K562 (cell line): ENCODE measurements at regions not wholly inside any gene's neighbourhood (a gene's known extent, or its start where the extent isn't known, plus 50 kb on each side); places are given as distances from the start of the nearest gene placed in this dataset.

Source experiments
- ATAC-seq: fragments of 200-7000 bp; cut with Tn5 transposase; 3 replicates; pipeline ENCODE4 v1.9.1; 2020; ENCODE audit warnings: moderate library complexity
- BruUV-seq: library from RNA; stranded (reverse); fragments of 400-500 nt; replicated peaks from 2 replicates; lab custom pipeline; 2021; lab: Mats Ljungman, UMichigan
- CTCF ChIA-PET: fragments of 300-600 bp; formaldehyde crosslinking; extraction: SDS; loops from one replicate; lab custom pipeline; 2021; ENCODE audit warnings: low intra/inter-chr PET ratio; lab: Yijun Ruan, JAX
- POLR2A ChIA-PET: fragments of 300-600, 350-650 bp; sonication (Branson Sonifier 250); formaldehyde crosslinking; extraction: SDS; loops from one replicate; lab custom pipeline; 2021; ENCODE audit warnings: antibody characterized with exemption, inconsistent platforms; lab: Yijun Ruan, JAX
- DNase-seq, 4 experiments: peaks; one replicate each; pipeline versions ENCODE4 v3.0.0 to v3.0.0-alpha.2; 2011 to 2018; ENCODE audit warnings: low spot score in 3 of 4, mixed read lengths in 3 of 4; ENCODE audit errors: extremely low read depth in 1 of 4
- FAIRE-seq: peaks from 2 replicates; lab custom pipeline; 2011; peaks lifted over from hg19 to GRCh38; lab: Jason Lieb, UNC
- H2AFZ ChIP-seq: 2 replicates; pipeline ENCODE4 v1.6.0; 2011; ENCODE audit warnings: low read depth, low read length, control low read depth, inconsistent platforms
- H3K27ac ChIP-seq: fragments of 200-600 bp; 3 replicates; pipeline ENCODE4 v1.8.0; 2011; ENCODE audit warnings: low read depth, mild to moderate bottlenecking, control low read depth, inconsistent platforms, low read length, moderate library complexity, mixed read lengths; ENCODE audit errors: extremely low read depth
- H3K27me3 ChIP-seq, 2 experiments: fragments of 300-600 bp in 1 of 2; 2 replicates in 1 of 2; 3 replicates in 1 of 2; pipeline versions ENCODE4 v1.6.0 to v1.8.0; 2011; ENCODE audit warnings: inconsistent platforms in 2 of 2, low read length in 2 of 2, mild to moderate bottlenecking in 1 of 2, mixed read lengths in 1 of 2, moderate library complexity in 1 of 2; ENCODE audit not compliant: control insufficient read depth in 2 of 2, insufficient read depth in 2 of 2
- H3K36me3 ChIP-seq: fragments of 300-600 bp; 3 replicates; pipeline ENCODE4 v1.8.0; 2011; ENCODE audit warnings: mild to moderate bottlenecking, low read length, inconsistent platforms; ENCODE audit not compliant: control insufficient read depth, insufficient read depth
- H3K4me1 ChIP-seq, 2 experiments: fragments of 200-600 bp in 1 of 2; replicated peaks in 1 of 2; 2 replicates in 1 of 2; 3 replicates in 1 of 2; pipeline versions ENCODE4 v1.5.1 to v1.8.0; 2011; ENCODE audit warnings: inconsistent platforms in 2 of 2, low read length in 2 of 2, mild to moderate bottlenecking in 1 of 2, mixed read lengths in 1 of 2, moderate library complexity in 1 of 2; ENCODE audit not compliant: control insufficient read depth in 2 of 2, insufficient read depth in 2 of 2
- H3K4me2 ChIP-seq: 2 replicates; pipeline ENCODE4 v1.6.1; 2011; ENCODE audit warnings: low read length, control low read depth, inconsistent platforms, mixed read lengths; ENCODE audit not compliant: insufficient read depth
- H3K4me3 ChIP-seq: fragments of 200-600 bp; sonication (generic), shearing (Covaris generic); 2 replicates; pipeline ENCODE4 v1.5.1; 2016; ENCODE audit warnings: control low read depth, inconsistent platforms
- H3K79me2 ChIP-seq: fragments of 200-600 bp; 3 replicates; pipeline ENCODE4 v1.8.0; 2011; ENCODE audit warnings: low read length, inconsistent platforms; ENCODE audit not compliant: control insufficient read depth, insufficient read depth
- H3K9ac ChIP-seq, 2 experiments: 2 replicates each; pipeline versions ENCODE4 v1.6.0 to v1.6.1; 2011; ENCODE audit warnings: low read depth in 2 of 2, low read length in 2 of 2, control low read depth in 1 of 2, inconsistent platforms in 1 of 2, mild to moderate bottlenecking in 1 of 2, mixed read lengths in 1 of 2; ENCODE audit not compliant: insufficient read depth in 1 of 2
- H3K9me1 ChIP-seq: one replicate; pipeline ENCODE4 v1.6.0; 2011; ENCODE audit warnings: inconsistent platforms, mild to moderate bottlenecking, low read length, moderate library complexity; ENCODE audit not compliant: control insufficient read depth, insufficient read depth
- H3K9me3 ChIP-seq: replicated peaks from 2 replicates; pipeline ENCODE4 v1.5.1; 2011; ENCODE audit warnings: low read depth, low read length, inconsistent platforms; ENCODE audit not compliant: control insufficient read depth, insufficient read depth
- H4K20me1 ChIP-seq: replicated peaks from 2 replicates; pipeline ENCODE4 v1.6.1; 2011; ENCODE audit warnings: low read length, inconsistent platforms, mixed read lengths; ENCODE audit not compliant: control insufficient read depth, insufficient read depth
- BACH1 ChIP-seq: fragments of 200-800 bp; sonication (Bioruptor generic); IDR thresholded peaks from 2 replicates; pipeline ENCODE4 v1.6.1; 2016; ENCODE audit warnings: missing genetic modification characterization, missing compliant biosample characterization
- ELF1 ChIP-seq: fragments of 200-800 bp; sonication (Bioruptor generic); IDR thresholded peaks from 2 replicates; pipeline ENCODE4 v1.6.1; 2016; ENCODE audit warnings: missing genetic modification characterization, missing compliant biosample characterization
- ETV5 ChIP-seq: sonication (generic); formaldehyde crosslinking; IDR thresholded peaks from 2 replicates; pipeline ENCODE4 v1.4.0; 2020; ENCODE audit warnings: low read depth, mild to moderate bottlenecking, missing genetic modification reagents
- HBP1 ChIP-seq: fragments of 450-650 bp; formaldehyde crosslinking; IDR thresholded peaks from 2 replicates; pipeline ENCODE4 v1.4.0; 2022; ENCODE audit warnings: missing genetic modification characterization
- KHSRP ChIP-seq: fragments of 450-650 bp; IDR thresholded peaks from 2 replicates; pipeline ENCODE4 v1.6.1; 2017
- PRMT5 ChIP-seq: sonication (generic); formaldehyde crosslinking; IDR thresholded peaks from 2 replicates; pipeline ENCODE4 v1.5.0; 2020; ENCODE audit warnings: missing genetic modification reagents
- SRSF3 ChIP-seq: fragments of 200-400 bp; formaldehyde crosslinking; IDR thresholded peaks from 2 replicates; pipeline ENCODE4 v1.6.1; 2016; ENCODE audit warnings: mild to moderate bottlenecking, low read length, moderate library complexity; ENCODE audit not compliant: insufficient read depth
- THRAP3 ChIP-seq: fragments of 450-650 bp; IDR thresholded peaks from 2 replicates; pipeline ENCODE4 v1.6.1; 2016; ENCODE audit warnings: mild to moderate bottlenecking, inconsistent platforms, borderline replicate concordance
- ZNF165 ChIP-seq: fragments of 250-450 bp; sonication (Bioruptor Pico); IDR thresholded peaks from 2 replicates; pipeline ENCODE4 v1.4.0; 2020; ENCODE audit warnings: borderline replicate concordance
- ZNF282 ChIP-seq: sonication (generic); formaldehyde crosslinking; IDR thresholded peaks from 2 replicates; pipeline ENCODE4 v1.8.1; 2023; ENCODE audit warnings: missing genetic modification reagents
- WGBS: fragments of 100-300 bp; shearing (Covaris generic); methylation state at CpG from one replicate; pipeline ENCODE4 v1.1.6; 2016; ENCODE audit warnings: low coverage, mixed read lengths; ENCODE audit not compliant: insufficient coverage; ENCODE audit errors: missing lambda C conversion rate; 5-methylcytosine and 5-hydroxymethylcytosine counted together
- in situ Hi-C: fragments of 300-500 bp; cut with MboI; formaldehyde crosslinking; loops from 4 replicates; pipeline ENCODE4 v1.15.0; 2018; ENCODE audit warnings: inconsistent platforms, mixed read lengths
- intact Hi-C: fragments of 100-400 bp; cut with micrococcal nuclease; formaldehyde crosslinking; loops from 2 replicates; pipeline ENCODE4 v1.14.2; 2022
- TF ChIP-seq, protein P1 (sequence below): sonication (generic); formaldehyde crosslinking; IDR thresholded peaks from 2 replicates; pipeline ENCODE4 v1.8.1; 2023; ENCODE audit warnings: mild to moderate bottlenecking, missing genetic modification reagents

DNA sequence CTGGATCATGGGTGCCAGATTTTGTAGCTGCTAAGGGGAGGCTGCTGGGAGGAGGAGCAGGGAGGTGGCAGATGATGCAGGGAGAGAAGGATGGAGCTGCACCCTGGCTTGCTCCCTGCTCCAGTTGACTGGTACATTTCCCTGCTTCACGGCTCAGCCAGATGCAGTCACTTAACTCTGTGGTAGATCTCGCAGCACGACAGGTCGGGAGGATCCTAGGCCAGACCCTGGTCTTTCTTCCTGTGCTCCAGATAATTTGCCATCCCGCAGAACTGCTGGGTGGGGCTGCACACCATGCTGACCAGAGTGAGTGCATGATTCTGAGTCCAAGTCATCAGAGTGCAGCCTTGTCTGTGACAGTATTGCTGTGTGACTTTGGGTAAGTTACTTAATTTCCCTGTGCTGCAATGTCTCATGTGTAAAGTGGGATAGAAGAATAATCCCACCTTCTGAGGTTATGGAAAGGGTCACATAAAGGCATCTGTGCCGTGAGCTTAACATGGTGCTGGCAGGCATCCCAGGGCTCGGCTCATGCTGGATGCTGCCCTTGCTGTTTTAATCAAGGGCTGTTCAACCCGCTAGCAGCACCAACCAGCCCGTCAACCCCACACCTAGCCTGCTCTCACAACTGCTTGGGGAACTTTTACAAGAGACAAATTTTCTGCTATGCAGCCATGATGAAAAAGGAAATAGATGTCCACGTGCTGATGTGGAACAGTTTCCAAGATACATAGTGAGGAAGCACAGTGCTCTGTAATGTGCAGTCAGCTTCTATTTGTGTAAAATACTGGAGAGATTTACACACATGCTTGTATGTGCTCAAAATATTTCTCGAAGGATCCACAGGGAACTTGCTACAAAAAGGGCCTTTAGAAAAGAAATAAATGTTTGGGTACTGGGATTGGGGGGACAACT, 257.9 kb downstream of the CDH26 start:
- TF ChIP-seq THRAP3 (no peak), ZNF282 (CRISPR knock-in tag) (no peak)
- no TSS peak for BruUV-seq
- intact Hi-C loops, result loop anchor here (10.0 kb wide), 1 partner anchor 1009 kb away; no protein-coding TSS in a partner anchor
- Histone ChIP-seq H4K20me1 (no peaks in the 10 kb centered on the region), H3K79me2 (no peaks in the 10 kb centered on the region), H3K27me3 (peaks cover 0 to 12% of the 10 kb centered on the region in 2 experiments; a peak in 1 of 5 replicates), H3K4me3 (no peak overlapping the region), H2AFZ (no peak overlapping the region), H3K9me1 (no peaks in the 10 kb centered on the region), H3K4me1 (no peaks in the 10 kb centered on the region), H3K36me3 (no peaks in the 10 kb centered on the region), H3K9ac (no peak overlapping the region), H3K9me3 (no peaks in the 10 kb centered on the region), H3K4me2 (no peak overlapping the region), H3K27ac (no peak overlapping the region)
- DNase-seq, result no peak
- POLR2A ChIA-PET, result interaction anchor here (0.6 kb wide), 1 partner anchor 345 kb away, joined by 3 read pairs; no protein-coding TSS in a partner anchor
- ATAC-seq, result no peak
- FAIRE-seq, result no peak
- under 1% methylated on average over 11 of the region's 11 CpGs for WGBS
- in situ Hi-C loops, result loop anchor here (25.0 kb wide), 1 partner anchor 1671 kb away; no protein-coding TSS in a partner anchor
- CTCF ChIA-PET, result no interaction called here

DNA sequence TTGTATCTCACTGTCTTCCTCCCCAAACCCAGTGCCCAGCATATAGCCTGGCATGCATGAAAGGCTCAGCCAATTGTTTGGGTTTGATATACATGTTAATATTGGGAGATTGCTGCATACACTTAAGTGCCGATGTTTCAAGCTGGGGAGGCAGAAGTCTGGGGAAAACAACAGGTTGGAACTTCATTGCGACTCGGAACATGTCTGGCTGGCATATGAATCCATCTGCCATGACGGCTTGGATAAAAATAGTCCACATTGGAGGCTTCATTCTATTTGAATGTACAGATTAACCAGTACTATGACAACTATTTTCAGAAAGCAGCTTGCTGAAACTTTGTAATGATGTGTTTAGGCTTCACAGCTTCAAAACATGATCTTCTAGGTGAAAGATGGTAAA, 261.0 kb downstream of the CDH26 start:
- ChIA-PET CTCF (no interaction called here), POLR2A (no interaction called here)
- no peak overlapping the region for H3K4me3 ChIP-seq
- 0% methylated on average over 4 of the region's 4 CpGs for WGBS
- no peaks in the 10 kb centered on the region for H3K9me3 ChIP-seq
- DNase-seq, result no peak
- H3K27ac ChIP-seq, result no peak overlapping the region
- ATAC-seq, result no peak
- in situ Hi-C loops, result loop anchor here (25.0 kb wide), 1 partner anchor 1668 kb away; no protein-coding TSS in a partner anchor
- intact Hi-C loops, result loop anchor here (10.0 kb wide), 1 partner anchor 1006 kb away; no protein-coding TSS in a partner anchor
- no peaks in the 10 kb centered on the region for H3K9me1 ChIP-seq
- H3K79me2 ChIP-seq, result no peaks in the 10 kb centered on the region
- H4K20me1 ChIP-seq, result no peaks in the 10 kb centered on the region
- H2AFZ ChIP-seq, result no peak overlapping the region
- no peaks in the 10 kb centered on the region for H3K27me3 ChIP-seq
- no peak for FAIRE-seq
- no peak overlapping the region for H3K9ac ChIP-seq
- H3K4me1 ChIP-seq, result no peaks in the 10 kb centered on the region
- no peak overlapping the region for H3K4me2 ChIP-seq
- no TSS peak for BruUV-seq
- H3K36me3 ChIP-seq, result no peaks in the 10 kb centered on the region
- TF ChIP-seq ETV5 (CRISPR knock-in tag) (no peak), ZNF282 (CRISPR knock-in tag) (no peak), KHSRP (no peak), HBP1 (CRISPR knock-in tag) (no peak), ELF1 (no peak), ZNF165 (CRISPR knock-in tag) (no peak), BACH1 (no peak), SRSF3 (no peak), PRMT5 (CRISPR knock-in tag) (no peak)
- TF ChIP-seq, protein P1, sequence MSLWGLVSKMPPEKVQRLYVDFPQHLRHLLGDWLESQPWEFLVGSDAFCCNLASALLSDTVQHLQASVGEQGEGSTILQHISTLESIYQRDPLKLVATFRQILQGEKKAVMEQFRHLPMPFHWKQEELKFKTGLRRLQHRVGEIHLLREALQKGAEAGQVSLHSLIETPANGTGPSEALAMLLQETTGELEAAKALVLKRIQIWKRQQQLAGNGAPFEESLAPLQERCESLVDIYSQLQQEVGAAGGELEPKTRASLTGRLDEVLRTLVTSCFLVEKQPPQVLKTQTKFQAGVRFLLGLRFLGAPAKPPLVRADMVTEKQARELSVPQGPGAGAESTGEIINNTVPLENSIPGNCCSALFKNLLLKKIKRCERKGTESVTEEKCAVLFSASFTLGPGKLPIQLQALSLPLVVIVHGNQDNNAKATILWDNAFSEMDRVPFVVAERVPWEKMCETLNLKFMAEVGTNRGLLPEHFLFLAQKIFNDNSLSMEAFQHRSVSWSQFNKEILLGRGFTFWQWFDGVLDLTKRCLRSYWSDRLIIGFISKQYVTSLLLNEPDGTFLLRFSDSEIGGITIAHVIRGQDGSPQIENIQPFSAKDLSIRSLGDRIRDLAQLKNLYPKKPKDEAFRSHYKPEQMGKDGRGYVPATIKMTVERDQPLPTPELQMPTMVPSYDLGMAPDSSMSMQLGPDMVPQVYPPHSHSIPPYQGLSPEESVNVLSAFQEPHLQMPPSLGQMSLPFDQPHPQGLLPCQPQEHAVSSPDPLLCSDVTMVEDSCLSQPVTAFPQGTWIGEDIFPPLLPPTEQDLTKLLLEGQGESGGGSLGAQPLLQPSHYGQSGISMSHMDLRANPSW (CRISPR knock-in tag), result no peak
